22Rv1 (cell line): ENCODE measurements at regions not wholly inside any gene's neighbourhood (a gene's known extent, or its start where the extent isn't known, plus 50 kb on each side); places are given as distances from the start of the nearest gene placed in this dataset.

Experiments
- H3K27ac ChIP-seq: fragments of 450-650 bp; 2 replicates; pipeline ENCODE4 v1.5.1; 2017
- ZFX ChIP-seq: fragments of 450-650 bp; IDR thresholded peaks from 2 replicates; pipeline ENCODE4 v1.6.1; 2017; ENCODE audit warnings: antibody characterized with exemption, borderline replicate concordance
- TF ChIP-seq, protein P1 (sequence below): fragments of 450-650 bp; IDR thresholded peaks from 2 replicates; pipeline ENCODE4 v1.5.1; 2017; ENCODE audit warnings: mild to moderate bottlenecking

DNA sequence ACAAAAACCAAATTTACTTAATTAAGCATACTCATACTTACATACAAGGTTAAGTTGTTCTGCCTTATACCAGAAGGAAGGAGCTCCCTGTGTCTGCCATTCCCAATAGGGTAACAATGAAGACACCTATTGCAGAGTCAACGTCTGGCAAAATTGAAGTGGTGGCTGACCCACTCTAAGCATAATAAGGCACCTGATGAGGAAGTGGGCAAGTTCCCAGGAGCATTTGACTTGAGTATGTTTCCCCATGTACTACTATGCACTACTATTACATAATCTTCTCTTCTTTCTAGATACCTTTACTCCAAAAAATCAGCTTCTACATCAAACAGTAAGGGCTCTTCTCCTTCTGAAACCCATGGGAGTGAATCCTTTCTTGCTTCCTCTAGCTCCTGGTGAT lies 591.5 kb downstream of the PPARGC1A start:
- no peak overlapping the region for H3K27ac ChIP-seq
- TF ChIP-seq, protein P1, sequence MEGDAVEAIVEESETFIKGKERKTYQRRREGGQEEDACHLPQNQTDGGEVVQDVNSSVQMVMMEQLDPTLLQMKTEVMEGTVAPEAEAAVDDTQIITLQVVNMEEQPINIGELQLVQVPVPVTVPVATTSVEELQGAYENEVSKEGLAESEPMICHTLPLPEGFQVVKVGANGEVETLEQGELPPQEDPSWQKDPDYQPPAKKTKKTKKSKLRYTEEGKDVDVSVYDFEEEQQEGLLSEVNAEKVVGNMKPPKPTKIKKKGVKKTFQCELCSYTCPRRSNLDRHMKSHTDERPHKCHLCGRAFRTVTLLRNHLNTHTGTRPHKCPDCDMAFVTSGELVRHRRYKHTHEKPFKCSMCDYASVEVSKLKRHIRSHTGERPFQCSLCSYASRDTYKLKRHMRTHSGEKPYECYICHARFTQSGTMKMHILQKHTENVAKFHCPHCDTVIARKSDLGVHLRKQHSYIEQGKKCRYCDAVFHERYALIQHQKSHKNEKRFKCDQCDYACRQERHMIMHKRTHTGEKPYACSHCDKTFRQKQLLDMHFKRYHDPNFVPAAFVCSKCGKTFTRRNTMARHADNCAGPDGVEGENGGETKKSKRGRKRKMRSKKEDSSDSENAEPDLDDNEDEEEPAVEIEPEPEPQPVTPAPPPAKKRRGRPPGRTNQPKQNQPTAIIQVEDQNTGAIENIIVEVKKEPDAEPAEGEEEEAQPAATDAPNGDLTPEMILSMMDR, result no peak
- TF ChIP-seq ZFX, result no peak

DNA sequence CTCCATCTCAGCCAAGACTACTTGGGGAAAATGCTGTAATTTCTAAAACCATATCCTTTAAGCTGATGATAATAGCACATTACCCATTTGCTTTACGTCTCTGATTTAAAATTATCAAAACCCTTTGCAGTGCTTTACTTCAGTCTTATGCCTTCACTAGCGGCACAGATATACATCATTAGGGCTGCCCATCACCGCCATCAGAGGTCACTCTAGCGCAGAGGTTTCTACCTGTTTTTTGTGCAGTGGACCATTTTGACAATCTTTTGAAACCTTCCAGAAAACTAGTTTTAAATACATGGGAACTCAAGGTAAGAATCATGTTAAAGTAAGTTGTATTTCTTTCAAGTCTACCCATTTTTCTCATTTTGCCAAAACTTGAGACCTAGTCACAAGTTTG lies 592.5 kb downstream of the PPARGC1A start:
- H3K27ac ChIP-seq, result no peak overlapping the region
- TF ChIP-seq ZFX, result no peak
- TF ChIP-seq, protein P1, result peak; percentile 25

DNA sequence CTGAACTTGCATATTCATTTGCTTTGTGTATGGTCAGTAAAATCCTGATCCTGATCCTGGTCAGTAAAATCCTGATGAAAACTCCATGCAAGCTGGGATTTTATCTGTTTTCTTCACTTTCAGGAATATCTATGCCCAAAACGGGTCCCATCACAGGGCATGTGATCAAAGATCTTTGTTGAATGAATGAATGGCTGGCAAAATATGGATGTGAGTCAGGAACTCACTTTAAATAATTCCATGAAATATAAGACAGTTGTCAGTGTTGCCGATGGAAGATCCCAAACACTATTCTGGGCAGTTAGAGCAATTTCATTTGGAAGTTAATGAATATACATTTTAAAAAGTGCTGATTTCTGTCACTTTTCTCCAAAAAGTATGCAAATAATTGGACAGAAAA lies 598.4 kb downstream of the GBA3 start:
- H3K27ac ChIP-seq, result no peak overlapping the region
- TF ChIP-seq, protein P1, result no peak
- no peak for TF ChIP-seq ZFX

DNA sequence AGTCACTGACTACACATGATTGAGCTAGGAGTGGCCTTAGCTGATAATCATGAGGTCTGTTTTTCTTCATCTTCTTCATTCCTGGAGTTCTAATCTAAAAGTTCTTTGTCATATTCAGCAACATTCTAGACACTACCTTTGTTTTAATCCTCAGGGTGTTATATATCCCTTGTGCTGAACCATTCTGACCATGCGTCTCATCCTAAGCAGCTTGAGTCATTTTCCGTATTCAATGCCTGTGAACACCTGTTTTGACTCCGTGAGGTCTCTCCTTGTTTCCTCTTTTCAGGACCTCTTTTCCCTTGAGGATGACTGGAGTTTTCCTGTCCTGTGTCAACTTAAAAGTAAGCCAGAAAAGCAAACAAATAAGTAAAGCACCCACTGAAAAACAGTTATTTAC lies 597.9 kb downstream of the GBA3 start:
- no peak overlapping the region for H3K27ac ChIP-seq
- TF ChIP-seq ZFX, result no peak
- TF ChIP-seq, protein P1, result no peak

DNA sequence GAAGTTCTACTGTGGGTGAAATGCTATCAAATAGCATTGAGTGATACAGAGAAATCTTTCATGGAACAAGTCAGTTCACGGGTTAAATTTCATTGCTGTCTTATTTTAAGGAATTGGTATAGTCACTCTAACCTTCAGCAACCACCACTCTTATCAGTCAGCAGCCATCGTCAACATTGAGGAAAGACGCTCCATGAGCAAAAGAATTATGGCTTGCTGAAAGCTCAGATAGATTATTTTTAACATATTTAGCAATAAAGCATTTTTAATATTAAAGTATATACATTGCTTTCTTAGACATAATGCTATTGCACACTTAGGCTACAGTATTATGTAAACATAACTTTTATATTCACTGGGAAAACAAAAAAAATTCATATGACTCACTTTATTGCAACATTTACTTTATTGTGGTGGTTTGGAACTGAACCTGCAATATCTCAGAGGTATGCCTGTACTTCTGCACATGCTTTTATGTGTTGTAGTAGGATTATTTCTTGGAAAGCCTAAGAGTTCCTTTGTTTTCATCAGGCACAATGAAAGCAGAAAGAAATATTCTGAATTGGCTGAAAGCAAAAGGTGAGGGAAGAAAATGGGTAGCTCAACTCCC lies 586.7 kb downstream of the GBA3 start:
- H3K27ac ChIP-seq, result no peak overlapping the region
- TF ChIP-seq ZFX, result no peak
- TF ChIP-seq, protein P1, result no peak

DNA sequence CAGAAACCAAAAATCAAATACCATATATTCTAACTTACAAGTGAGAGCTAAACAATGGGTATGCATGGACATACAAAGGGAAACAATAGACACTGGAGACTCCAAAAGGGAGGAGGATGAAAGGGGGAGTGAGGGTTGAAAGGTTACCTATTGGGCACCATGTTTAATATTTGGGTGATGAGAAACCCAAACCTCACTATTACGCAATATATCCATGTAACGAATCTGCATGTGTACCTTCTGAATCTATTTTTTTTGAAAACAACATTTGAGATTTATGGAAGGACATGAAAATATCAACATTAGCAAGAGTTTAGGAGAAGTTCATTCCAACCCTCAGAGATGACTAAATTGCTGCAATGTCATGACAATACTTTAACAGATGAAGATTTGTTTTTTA lies 586.1 kb downstream of the GBA3 start:
- TF ChIP-seq, protein P1, result no peak
- no peak for TF ChIP-seq ZFX
- no peak overlapping the region for H3K27ac ChIP-seq

DNA sequence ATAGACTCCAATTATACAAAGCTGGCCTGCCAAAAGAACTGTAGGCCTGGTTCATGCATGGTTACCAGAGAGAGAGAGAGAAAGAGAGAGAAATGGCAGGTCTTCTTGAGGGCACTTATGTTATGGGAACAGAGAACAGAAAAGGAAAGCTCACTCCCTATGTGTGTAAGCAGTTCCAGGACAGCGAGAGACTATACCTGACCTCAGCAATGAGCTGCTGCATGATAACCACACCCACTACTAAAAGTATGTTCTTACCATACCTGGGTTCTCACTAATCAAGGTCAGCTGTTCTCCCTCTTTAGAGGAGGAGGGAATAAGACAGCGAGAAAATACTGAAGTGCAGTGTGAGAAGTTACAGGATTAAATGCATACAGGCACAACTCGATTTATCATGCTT lies 583.3 kb downstream of the GBA3 start:
- no peak overlapping the region for H3K27ac ChIP-seq
- no peak for TF ChIP-seq ZFX
- TF ChIP-seq, protein P1, result no peak
